ENCODE measurements at regions not wholly inside any gene's neighbourhood (a gene's known extent, or its start where the extent isn't known, plus 50 kb on each side); places are given as distances from the start of the nearest gene placed in this dataset.

DNA sequence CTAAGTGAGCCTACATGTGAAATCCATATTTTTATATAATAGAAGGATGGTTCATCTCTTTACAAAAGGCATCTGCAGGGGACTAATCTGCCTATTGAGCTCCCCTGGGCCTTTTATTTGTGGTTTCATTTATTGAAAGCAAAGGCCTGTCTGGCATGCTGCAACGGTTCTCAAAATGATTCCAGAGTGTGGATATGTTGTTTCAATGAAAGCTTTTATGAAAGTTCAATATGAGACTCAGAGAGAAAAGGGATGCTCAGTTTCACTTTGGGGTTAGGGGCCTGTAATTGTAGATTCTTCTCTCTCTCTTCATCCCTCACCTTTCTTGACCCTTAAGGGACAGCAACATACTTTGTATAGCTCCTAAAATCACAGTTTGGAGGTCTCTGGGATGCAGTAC lies 204.2 kb upstream of the CASK start:
- Histone ChIP-seq H3K27ac (replicated peaks) (no peak overlapping the region), H3K27me3 (ENCODE audit: insufficient read depth, poor library complexity, severe bottlenecking) (no peaks in the 10 kb centered on the region), H3K4me3 (replicated peaks; ENCODE audit: insufficient read depth, low read length) (no peak overlapping the region)
- TF ChIP-seq, protein P1, sequence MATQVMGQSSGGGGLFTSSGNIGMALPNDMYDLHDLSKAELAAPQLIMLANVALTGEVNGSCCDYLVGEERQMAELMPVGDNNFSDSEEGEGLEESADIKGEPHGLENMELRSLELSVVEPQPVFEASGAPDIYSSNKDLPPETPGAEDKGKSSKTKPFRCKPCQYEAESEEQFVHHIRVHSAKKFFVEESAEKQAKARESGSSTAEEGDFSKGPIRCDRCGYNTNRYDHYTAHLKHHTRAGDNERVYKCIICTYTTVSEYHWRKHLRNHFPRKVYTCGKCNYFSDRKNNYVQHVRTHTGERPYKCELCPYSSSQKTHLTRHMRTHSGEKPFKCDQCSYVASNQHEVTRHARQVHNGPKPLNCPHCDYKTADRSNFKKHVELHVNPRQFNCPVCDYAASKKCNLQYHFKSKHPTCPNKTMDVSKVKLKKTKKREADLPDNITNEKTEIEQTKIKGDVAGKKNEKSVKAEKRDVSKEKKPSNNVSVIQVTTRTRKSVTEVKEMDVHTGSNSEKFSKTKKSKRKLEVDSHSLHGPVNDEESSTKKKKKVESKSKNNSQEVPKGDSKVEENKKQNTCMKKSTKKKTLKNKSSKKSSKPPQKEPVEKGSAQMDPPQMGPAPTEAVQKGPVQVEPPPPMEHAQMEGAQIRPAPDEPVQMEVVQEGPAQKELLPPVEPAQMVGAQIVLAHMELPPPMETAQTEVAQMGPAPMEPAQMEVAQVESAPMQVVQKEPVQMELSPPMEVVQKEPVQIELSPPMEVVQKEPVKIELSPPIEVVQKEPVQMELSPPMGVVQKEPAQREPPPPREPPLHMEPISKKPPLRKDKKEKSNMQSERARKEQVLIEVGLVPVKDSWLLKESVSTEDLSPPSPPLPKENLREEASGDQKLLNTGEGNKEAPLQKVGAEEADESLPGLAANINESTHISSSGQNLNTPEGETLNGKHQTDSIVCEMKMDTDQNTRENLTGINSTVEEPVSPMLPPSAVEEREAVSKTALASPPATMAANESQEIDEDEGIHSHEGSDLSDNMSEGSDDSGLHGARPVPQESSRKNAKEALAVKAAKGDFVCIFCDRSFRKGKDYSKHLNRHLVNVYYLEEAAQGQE (IDR thresholded peaks at IDR 0.05; ENCODE audit: insufficient replicate concordance, low read depth): no peak
- no peak for TF ChIP-seq SPI1 (IDR thresholded peaks at IDR 0.05; ENCODE audit: borderline replicate concordance, low read depth)
- no peak for TF ChIP-seq CTCF (IDR thresholded peaks at IDR 0.05; ENCODE audit: insufficient read depth, low read length)
- no peak for TF ChIP-seq GABPA (IDR thresholded peaks at IDR 0.05; ENCODE audit: low read depth)
- no peak for TF ChIP-seq POLR2AphosphoS5 (IDR thresholded peaks at IDR 0.05; ENCODE audit: low read depth)
- DNase-seq (ENCODE audit: low read depth in 1 of 2, low spot score in 1 of 2): no peak

DNA sequence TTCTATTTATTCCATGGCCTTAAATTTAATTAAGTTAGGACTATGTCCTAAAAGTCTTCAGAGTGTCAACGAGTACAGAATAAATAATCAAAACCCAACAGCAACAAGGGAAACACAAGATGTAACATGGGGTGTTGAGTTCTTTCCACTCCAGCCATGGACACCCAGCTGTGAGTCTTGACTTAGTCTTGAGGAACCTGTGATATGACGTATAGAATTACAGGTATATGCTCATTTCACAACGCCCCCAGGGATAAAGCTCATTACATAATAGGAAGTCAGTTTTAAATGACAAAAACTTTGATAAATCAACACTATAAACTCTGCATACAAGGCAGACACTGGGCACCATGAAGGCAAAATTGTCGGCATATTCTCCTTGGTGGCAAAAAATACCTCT lies 200.0 kb upstream of the CASK start:
- TF ChIP-seq CTCF (IDR thresholded peaks at IDR 0.05; ENCODE audit: insufficient read depth, low read length) (no peak), SPI1 (IDR thresholded peaks at IDR 0.05; ENCODE audit: borderline replicate concordance, low read depth) (no peak), GABPA (IDR thresholded peaks at IDR 0.05; ENCODE audit: low read depth) (no peak), POLR2AphosphoS5 (IDR thresholded peaks at IDR 0.05; ENCODE audit: low read depth) (no peak)
- TF ChIP-seq, protein P1 (IDR thresholded peaks at IDR 0.05; ENCODE audit: insufficient replicate concordance, low read depth): no peak
- DNase-seq (ENCODE audit: low read depth in 1 of 2, low spot score in 1 of 2): no peak
- no peak overlapping the region for H3K27ac ChIP-seq (replicated peaks)
- H3K4me3 ChIP-seq (replicated peaks; ENCODE audit: insufficient read depth, low read length): no peak overlapping the region
- H3K27me3 ChIP-seq (ENCODE audit: insufficient read depth, poor library complexity, severe bottlenecking): no peaks in the 10 kb centered on the region

DNA sequence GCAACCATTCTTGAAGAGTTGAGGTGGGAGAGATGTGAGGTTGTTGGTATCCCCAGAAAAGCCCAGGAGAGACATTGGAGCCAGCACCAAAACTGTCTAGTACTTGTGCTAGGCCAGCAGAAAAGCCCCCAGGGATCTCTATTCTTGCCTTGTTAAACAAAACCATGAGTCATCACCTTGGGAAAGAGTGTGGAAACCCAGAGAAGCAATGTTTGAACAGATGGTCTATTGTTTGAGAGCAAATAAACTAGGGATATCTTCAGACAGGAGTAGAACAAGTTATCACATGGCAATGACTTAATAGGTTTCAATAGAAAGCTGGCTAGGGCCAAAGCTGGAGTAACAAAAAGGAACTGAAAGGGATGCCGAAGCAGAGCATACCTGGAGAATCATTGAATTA lies 195.7 kb upstream of the CASK start:
- DNase-seq (ENCODE audit: low read depth in 1 of 2, low spot score in 1 of 2): no peak
- TF ChIP-seq GABPA (IDR thresholded peaks at IDR 0.05; ENCODE audit: low read depth) (no peak), SPI1 (IDR thresholded peaks at IDR 0.05; ENCODE audit: borderline replicate concordance, low read depth) (no peak)
- TF ChIP-seq, protein P1 (IDR thresholded peaks at IDR 0.05; ENCODE audit: insufficient replicate concordance, low read depth): no peak
- no peak overlapping the region for H3K27ac ChIP-seq (replicated peaks)
- no peaks in the 10 kb centered on the region for H3K27me3 ChIP-seq (ENCODE audit: insufficient read depth, poor library complexity, severe bottlenecking)
- no peak overlapping the region for H3K4me3 ChIP-seq (replicated peaks; ENCODE audit: insufficient read depth, low read length)

DNA sequence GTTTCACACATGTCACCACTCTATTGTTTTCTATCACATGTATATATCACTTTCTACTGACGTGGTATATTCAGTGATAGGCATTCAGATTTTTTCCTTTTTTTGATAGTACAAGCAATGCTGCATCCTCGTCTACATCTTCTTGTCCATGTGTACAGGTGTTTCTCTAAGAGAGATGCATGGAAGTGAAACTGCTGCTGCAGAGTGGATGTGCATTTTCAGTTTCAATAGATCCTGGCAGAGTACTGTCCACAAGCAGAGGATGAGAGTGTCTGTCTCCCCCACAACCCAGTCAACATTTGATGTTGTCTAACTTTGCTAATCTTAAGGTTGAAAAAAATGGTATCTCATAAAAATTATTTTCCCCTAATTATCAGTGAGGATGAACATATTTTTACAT lies 194.0 kb upstream of the CASK start:
- Histone ChIP-seq H3K27me3 (ENCODE audit: insufficient read depth, poor library complexity, severe bottlenecking) (no peaks in the 10 kb centered on the region), H3K4me3 (replicated peaks; ENCODE audit: insufficient read depth, low read length) (no peak overlapping the region), H3K27ac (replicated peaks) (no peak overlapping the region)
- no peak for DNase-seq (ENCODE audit: low read depth in 1 of 2, low spot score in 1 of 2)
- TF ChIP-seq CTCF (IDR thresholded peaks at IDR 0.05; ENCODE audit: insufficient read depth, low read length): no peak
- TF ChIP-seq POLR2AphosphoS5 (IDR thresholded peaks at IDR 0.05; ENCODE audit: low read depth): no peak
- no peak for TF ChIP-seq GABPA (IDR thresholded peaks at IDR 0.05; ENCODE audit: low read depth)
- TF ChIP-seq SPI1 (IDR thresholded peaks at IDR 0.05; ENCODE audit: borderline replicate concordance, low read depth): no peak
- TF ChIP-seq, protein P1 (IDR thresholded peaks at IDR 0.05; ENCODE audit: insufficient replicate concordance, low read depth): no peak

Measured in HL-60 (cell line).